NT2/D1 (cell line): ENCODE measurements at regions not wholly inside any gene's neighbourhood (a gene's known extent, or its start where the extent isn't known, plus 50 kb on each side); places are given as distances from the start of the nearest gene placed in this dataset.

Experiments used
- SUZ12 ChIP-seq: IDR thresholded peaks from 2 replicates; pipeline ENCODE4 v1.6.1; 2011; ENCODE audit not compliant: insufficient read length, insufficient read depth; ENCODE audit errors: extremely low read depth
- YY1 ChIP-seq: IDR thresholded peaks from 2 replicates; pipeline ENCODE4 v1.6.1; 2011; ENCODE audit not compliant: insufficient read length, insufficient read depth
- ZNF274 ChIP-seq: IDR thresholded peaks from 2 replicates; pipeline ENCODE4 v1.6.1; 2011; ENCODE audit warnings: mild to moderate bottlenecking, low read depth, low read length

DNA sequence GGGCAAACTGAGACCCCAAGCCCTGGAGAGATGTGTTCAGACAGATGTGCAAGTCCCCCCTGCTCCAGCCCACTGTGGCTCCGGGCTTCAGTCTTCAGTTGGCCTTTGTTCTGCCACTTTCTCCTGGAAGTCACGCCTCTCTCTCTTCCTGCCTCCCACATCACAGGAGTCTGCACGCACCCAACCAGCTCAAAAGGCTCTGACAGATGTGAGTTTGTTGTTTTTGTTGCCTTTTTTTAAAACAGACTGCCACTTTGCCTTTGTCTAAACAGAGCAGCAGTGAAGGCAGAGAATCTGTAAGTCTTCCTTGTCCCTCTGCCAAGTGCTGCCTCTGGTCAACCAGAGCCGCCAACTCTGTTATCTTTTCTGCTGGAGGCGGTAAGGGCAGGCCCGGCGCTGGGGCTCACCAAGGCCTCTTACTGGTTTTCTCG lies 149.7 kb downstream of the TFAP2C start:
- TF ChIP-seq YY1 (no peak), SUZ12 (no peak), ZNF274 (no peak)
